GM12872 (cell line): ENCODE measurements at regions not wholly inside any gene's neighbourhood (a gene's known extent, or its start where the extent isn't known, plus 50 kb on each side); places are given as distances from the start of the nearest gene placed in this dataset.

ENCODE experiments used
- TF ChIP-seq, protein P1 (sequence below): IDR thresholded peaks from 3 replicates; pipeline ENCODE4 v1.5.1; 2011; ENCODE audit warnings: low read depth, mild to moderate bottlenecking, low read length, moderate library complexity; ENCODE audit not compliant: insufficient read depth

DNA sequence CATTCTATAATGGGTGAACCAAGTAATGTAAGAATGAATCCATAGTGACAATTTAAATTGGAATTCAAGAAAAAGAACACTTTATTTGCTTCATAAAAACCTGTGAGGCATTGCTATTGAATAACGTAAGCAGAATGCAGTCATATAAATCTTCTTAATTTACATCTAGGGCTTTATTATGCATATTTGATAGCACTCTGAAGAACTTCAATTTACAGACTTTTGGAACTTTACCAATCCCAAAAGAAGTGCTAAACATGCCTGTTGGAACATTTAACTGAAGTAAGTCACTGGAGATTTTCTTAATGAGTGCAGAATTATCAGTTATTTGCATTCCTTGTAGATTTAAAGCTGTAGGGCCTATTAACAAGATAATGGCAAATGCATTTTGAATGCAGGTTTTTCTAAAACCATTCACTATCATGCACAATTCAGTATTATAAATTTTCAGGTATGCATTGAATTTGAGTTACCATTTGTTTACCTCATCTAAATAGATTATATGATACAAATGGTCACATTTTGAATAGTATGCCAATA is 1181.2 kb downstream of the ARAP2 start:
- TF ChIP-seq, protein P1, sequence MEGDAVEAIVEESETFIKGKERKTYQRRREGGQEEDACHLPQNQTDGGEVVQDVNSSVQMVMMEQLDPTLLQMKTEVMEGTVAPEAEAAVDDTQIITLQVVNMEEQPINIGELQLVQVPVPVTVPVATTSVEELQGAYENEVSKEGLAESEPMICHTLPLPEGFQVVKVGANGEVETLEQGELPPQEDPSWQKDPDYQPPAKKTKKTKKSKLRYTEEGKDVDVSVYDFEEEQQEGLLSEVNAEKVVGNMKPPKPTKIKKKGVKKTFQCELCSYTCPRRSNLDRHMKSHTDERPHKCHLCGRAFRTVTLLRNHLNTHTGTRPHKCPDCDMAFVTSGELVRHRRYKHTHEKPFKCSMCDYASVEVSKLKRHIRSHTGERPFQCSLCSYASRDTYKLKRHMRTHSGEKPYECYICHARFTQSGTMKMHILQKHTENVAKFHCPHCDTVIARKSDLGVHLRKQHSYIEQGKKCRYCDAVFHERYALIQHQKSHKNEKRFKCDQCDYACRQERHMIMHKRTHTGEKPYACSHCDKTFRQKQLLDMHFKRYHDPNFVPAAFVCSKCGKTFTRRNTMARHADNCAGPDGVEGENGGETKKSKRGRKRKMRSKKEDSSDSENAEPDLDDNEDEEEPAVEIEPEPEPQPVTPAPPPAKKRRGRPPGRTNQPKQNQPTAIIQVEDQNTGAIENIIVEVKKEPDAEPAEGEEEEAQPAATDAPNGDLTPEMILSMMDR: no peak

DNA sequence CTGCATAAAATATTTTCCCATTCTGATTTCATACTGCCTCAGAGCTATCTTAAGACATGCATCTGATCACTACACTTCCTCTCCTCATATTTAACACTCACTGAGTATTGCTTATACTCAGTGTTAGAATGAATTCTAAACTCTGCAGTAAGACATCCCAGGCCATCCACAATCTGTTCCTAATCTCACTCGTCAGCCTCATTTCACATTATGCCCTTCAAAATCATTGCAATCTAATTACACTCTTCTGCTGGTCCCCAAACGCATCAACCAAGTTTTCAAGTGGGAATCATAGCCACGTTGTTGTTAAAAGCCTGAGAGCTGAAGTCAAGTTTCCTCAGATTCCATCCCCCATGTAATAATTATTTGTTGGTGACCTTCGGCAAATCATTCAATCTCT is 1177.9 kb downstream of the ARAP2 start:
- TF ChIP-seq, protein P1: no peak

DNA sequence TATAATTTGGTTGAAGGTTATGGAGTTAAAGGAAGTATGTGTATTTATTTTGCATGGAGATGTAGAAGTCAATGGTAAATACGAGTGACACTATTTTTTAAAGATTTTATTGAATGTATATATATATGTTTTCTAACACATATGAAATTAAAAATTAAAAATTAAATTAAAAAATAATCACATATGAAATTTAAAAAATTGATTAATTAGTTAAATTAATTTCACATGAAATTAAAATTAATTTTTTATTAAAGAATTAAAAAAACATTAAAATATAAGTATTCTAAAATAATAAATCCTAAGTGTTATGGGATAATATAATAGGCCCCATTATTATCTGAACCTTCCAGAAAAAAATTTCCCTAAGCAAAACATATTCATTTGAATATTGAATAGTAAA is 1163.5 kb downstream of the ARAP2 start:
- TF ChIP-seq, protein P1: no peak

DNA sequence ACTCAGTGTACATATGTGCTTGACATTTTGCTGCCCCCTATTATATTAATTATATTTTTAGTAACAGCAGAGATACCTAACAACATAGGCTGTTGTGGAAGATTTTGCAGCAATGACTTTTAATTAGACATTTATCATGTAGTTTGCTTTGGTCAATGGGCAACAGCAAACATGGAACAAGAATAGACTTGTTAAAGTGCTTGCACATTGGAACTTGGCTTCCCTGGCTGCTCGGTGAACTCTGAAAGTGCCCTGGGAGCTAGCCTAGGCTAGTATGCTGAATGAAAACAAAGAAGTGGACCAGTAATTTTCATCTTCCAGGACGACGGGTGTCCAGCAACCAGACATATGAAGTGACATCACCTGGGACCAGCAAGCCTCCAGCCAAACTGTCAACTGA is 1157.1 kb downstream of the ARAP2 start:
- TF ChIP-seq, protein P1: no peak

DNA sequence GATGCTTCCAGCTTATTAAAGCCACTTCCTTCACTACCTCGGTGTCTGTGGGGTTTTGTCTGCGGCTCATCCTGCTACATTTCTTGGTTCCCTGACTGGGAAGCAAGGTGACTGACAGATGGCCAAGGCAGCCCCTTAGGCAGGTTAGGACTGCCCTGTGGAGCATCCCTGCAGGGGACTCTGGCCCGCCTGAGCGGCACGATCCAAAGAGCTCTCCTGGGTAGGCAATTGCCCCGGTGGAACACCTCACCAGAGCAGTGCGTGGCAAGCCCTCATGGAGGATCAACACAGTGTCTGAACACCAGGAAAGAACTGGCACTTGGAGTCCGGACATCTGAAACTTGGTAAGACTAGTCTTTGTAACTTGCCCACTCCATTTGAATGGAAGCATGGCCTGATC is 1143.4 kb downstream of the ARAP2 start:
- TF ChIP-seq, protein P1: no peak

DNA sequence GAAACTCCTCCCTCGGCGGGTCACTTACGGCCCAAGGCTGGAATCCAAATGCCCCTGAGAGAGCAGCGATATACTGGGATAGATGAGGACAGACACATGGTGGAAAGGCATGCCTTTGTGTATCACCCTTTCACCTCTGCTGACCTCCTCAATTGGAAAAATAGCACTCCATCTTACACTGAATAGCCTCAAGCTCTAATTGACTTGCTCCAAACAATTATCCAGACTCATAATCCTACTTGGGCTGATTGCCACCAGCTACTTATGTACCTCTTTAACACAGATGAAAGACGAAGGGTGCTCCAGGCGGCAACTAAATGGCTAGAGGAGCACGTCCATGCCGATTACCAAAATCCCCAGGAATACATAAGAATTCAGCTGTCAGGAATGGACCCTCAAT is 1142.2 kb downstream of the ARAP2 start:
- TF ChIP-seq, protein P1: no peak

DNA sequence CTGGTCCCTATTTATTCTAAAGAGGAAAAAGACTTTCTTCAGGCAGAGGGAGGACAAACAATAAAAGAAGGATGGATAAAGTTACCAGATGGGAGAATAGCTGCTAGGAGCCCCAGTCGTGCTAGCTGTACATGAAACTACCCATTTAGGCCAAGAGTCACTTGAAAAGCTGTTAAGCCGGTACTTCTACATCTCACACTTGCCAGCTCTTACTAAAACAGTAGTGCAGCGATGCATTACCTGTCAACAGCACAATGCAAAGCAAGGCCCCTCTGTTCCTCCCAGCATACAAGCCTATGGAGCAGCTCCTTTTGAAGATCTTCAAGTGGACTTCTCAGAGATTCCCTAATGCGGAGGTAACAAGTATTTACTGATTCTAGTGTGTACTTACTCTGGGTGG is 1138.8 kb downstream of the ARAP2 start:
- TF ChIP-seq, protein P1: no peak
